ENCODE measurements at regions not wholly inside any gene's neighbourhood (a gene's known extent, or its start where the extent isn't known, plus 50 kb on each side); places are given as distances from the start of the nearest gene placed in this dataset.

DNA sequence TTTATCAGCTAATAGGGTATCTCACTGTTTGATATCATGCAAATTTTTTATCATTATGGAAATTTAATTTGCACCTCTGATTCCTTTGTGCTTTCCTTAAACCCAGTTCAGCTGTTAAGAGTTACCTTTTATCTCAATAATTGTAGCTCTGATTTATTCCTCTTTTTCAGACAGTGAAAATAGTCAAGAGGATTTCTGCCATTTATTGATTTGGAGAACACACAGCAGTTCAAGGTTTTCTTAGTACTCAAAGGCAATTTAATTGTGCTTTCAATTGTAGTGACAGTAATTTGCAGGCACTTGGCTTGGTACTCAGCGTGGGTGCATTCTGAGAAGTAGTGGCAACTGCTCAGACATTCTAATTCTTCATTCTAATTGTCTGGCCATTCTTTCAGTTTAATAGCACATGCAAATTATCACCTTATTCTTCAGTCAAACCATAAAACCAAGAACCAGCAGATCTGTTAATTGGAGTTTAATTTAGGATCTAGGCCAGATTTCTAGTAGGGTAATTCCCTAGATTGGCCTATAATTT, 709.3 kb downstream of the RPS29 start:
- DNase-seq (ENCODE audit: low read depth in 2 of 2) = no peak

DNA sequence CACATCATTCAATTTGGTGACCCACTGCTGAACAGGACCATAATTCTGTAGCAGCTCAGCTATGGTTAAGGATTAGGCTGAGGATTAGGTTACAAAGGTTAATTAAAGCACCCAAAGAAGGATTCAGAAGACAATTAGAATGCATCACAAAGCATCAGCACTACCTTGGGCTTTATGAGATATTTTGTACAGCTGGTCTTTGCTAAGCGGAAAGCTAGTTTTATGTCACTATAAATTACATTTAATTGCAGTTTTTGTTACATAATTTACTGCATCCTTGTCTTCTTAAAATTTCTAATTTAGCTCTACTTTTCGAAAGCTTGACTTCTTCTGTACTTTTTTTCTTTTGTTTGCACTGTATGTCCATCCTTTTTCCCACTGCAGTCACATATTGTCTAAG, 711.5 kb downstream of the RPS29 start:
- no peak for DNase-seq (ENCODE audit: low read depth in 2 of 2)

DNA sequence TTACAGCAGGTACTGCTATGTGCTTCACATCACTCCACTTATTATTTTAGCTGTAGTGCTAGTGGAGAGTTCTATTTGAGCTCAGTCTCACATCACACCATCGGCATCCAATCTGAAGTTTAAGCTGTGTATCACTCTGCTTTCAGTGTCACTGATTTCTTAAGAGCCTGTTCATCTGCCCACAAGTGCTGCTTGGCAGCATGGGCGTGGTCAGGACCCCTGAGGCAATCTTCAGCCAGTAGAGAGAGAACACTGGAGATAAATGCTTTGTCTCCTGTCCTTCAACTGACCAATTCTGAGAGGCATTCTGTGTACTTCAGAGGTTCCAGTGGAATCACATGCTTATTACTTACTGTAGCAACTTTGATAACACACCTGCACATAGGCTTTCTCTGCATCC, 728.8 kb downstream of the RPS29 start:
- DNase-seq (ENCODE audit: low read depth in 2 of 2) = no peak

DNA sequence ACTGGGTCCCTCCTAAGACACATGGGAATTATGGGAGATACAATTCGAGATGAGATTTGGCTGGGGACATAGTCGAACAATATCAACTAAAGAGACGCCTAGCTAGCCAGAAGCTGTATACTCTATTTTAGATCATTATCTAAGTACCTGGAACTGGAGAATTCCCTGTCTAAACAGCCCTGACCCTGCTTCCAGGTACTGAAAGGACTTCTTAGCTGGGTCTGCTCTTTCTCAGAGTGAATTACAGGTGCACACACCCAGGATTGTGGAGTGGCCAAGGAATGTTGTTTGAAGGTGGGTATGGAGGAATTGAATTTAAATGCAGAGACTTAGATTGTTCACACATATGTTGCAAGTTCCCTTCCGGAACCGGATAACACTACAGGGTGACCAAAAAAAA, 733.0 kb downstream of the RPS29 start:
- no peak for DNase-seq (ENCODE audit: low read depth in 2 of 2)

DNA sequence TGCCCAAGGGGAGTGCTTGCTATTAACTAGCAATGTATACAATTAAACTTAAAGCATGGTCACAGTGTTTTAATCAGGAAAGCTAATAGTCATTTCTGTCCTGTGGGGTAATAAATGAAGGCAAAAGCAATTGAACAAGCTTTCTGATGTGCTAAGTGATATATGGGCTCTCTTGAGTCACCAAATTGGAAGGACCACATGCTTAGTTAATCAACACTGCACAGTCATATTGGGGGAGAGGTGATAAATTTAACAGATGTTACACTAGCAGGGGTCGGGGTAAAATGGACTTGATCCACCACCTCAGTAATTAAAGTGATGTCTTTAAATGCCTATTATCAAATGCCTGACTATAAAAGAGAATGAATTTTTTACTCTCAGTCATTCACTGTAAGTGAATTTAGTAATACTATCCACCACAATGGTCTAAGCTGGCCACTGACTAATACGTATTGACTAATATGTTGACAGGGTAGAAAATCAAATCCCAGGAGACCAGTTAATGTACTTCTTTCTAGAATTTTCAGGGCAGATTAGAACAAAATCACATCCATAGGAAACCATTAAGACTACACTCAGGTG, 736.3 kb downstream of the RPS29 start:
- no peak for DNase-seq (ENCODE audit: low read depth in 2 of 2)

DNA sequence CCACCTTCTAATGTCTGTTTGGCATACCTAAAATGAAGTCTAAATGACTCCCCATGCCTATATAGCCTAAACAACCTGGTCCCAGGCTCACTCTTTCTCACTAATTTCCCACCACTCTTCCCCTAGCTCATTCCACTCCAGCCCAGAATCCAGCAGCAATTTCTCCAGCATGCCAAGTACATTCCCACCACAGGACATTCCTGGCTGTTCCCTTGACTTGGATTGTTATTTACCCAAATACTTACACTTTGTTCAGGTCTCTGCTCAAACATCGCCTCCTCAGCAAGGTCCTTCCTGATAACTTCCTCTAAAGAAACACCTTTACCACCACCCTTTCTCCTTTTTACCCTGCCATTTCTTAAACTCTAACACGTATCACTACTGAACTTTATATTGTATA, 743.4 kb downstream of the RPS29 start:
- DNase-seq (ENCODE audit: low read depth in 2 of 2) = no peak

DNA sequence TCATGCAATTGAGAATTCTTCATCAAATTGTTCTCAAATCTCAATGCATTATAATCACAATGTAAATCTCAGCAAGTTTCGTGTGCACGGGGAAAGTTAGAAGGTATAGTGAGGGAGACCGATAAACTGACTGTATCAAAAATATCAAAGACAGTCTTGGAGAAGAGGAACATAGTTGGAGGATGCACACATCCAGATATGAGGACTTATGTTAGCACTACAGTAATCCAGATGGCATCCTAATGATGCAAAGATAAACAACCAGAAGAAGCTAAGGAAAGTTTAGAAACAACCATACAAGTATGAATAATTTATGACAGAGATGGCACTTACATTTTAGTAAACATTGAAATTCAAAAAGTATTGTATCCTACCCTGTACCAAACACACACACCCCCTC, 760.1 kb downstream of the RPS29 start:
- no peak for DNase-seq (ENCODE audit: low read depth in 2 of 2)

DNA sequence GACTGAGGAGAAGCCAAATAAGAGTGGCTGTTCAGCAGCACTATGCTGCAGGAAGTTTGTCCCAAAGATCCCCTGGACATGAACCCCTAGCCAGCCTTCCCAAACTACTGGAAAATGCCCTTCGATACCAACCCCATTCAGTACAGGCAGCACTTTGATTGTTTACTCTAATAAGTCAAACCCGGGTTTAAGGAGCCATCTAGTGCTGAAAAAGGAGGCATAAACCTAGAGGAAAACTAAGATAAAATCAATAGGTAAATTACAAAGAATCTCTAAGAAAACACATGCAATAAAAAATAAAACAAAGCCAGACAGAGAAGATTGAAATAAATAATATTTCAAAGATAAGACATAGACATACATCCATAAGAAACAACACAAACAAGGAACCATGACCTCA, 771.6 kb downstream of the RPS29 start:
- DNase-seq (ENCODE audit: low read depth in 2 of 2) = no peak

DNA sequence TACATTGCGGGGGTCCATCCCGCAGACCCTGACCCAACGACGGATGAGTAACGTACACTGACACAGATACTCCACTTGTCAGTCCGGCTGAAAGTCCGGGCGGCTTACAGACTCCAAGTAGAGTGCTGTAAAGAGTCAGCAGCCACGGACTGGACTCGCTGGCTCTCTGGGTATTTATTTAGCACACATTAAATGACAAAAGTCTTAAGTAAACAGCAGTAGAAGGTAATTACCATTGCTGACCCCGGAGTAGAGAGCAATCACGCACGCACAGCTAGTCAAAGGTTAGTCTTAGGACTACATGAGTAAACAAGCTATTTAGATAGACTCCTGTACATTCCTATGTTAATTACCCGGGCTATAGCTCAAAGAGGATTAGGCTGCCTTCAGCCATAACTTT, 780.9 kb downstream of the RPS29 start:
- DNase-seq (ENCODE audit: low read depth in 2 of 2) = no peak

DNA sequence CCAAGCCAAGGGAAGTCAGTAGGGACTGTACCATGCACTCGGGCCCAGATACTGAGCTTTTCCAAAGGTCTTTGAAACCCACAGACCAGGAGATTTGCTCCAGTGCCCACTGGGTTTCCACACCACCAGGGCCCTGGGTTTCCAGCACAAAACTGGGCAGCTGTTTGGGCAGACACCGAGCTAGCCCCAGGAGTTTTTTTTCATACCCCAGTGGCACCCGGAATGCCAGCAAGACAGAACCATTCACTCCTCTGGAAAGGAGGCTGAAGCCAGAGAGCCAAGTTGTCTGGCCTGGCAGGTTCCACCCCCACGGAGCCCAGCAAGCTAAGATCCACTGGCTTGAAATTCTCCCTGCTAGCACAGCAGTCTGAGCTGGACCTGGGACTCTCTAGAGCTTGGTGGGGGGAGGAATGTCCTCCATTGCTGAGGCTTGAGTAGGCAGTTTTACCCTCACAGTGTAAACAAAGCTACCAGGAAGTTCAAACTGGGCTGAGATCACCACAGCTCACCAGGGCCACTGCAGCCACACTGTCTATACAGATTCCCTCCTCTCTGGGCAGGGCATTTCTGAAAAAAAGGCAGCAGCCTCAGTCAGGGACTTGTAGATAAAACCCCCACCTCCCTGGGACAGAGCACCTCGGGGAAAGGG, 793.7 kb downstream of the RPS29 start:
- DNase-seq (ENCODE audit: low read depth in 2 of 2) = no peak

DNA sequence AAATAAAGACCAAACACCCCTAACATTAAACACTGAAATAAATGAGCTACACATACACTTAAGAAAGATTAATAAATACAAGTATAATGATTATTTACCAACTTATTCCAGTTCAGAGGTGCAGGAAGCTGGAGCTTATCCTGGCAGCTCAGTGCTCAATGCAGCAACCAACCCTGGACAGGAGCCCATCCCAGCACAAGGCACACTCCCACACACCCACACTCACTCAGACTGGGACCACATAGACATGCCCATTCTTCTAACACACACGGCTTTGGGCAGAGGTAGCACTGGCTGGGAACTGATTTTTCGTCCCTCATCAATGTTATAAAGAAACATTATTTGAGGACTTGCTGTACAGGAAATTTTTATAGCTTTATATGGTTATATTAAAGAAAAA, 797.4 kb downstream of the RPS29 start:
- DNase-seq (ENCODE audit: low read depth in 2 of 2) = no peak

DNA sequence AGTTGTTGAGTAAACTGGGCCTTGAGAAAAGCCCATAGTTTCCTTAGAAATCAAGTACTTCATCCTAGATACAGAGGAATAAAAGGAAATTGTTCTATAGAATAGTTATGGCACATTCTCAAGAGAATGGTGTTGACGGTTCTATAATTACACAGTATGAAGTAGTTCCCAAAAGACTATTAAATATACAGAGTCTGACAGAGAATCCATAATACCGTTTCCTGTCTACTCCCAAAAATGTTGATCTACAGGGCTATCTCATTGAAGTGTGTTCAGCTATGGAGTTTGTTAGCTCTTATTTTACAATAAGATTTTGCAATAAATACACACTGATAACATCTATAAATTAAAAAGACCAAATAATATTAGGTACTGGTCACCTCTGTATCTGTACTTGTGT, 799.7 kb downstream of the RPS29 start:
- DNase-seq (ENCODE audit: low read depth in 2 of 2) = no peak

DNA sequence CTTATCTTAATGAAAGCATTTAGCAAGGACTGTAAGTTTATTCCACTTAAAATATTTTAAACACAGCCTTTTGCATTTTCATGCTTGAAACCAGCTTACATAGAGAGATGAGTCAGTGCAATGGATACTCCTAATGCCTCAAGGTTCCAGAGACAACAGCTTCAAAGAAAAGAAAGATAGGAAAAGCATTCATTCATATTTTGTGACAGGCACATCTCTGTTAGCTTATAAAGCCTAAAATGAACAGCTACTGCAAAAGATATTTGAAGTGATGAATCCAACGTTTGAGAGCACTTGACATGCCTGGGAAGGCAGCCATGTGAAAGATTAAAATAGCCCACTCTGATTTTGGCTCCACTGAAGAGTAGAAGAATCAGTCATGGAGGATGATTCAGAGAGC, 814.5 kb downstream of the RPS29 start:
- DNase-seq (ENCODE audit: low read depth in 2 of 2) = no peak

DNA sequence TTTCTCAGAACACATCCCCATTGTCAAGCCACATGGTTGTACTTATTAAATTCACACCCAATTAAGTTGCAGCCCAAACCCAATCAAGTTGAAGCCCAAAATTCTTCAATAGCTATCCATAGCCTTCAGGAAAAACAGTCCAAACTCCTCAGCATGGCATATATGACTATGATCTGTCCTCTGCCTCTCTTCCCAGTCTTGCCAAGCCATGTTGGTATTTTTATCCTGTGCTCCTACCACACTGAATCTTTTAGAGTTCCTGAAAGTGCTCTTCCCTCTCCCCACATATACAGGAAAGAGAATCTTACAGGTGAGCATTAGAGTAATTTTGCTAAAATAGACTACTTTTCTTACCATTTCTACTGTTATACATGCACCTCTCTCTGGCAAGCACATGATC, 834.9 kb downstream of the RPS29 start:
- no peak for DNase-seq (ENCODE audit: low read depth in 2 of 2)

DNA sequence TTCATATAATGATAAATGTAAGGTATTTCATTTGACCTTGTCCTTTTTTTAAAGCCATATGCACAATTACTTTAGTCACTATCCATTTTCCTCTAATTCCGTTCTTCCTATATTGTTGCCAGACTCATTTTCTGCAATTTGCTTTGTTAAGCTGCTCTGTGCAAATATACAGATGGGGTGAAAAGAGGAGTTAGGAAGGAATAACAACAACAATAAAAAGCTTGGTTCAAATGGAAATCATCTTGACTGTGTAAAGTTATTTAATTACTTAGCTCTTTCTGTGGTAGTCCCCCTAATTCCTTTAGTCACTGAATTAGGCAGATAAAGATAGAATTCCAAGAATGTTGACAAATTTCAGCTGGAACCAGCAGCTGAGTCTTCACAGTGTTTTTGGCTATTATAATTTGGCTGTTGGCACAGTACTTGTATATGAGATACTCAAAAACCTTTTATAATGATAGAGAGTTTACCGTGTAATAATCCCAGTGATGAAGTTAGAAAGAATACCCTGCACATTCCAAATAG, 838.0 kb downstream of the RPS29 start:
- DNase-seq (ENCODE audit: low read depth in 2 of 2) = no peak

DNA sequence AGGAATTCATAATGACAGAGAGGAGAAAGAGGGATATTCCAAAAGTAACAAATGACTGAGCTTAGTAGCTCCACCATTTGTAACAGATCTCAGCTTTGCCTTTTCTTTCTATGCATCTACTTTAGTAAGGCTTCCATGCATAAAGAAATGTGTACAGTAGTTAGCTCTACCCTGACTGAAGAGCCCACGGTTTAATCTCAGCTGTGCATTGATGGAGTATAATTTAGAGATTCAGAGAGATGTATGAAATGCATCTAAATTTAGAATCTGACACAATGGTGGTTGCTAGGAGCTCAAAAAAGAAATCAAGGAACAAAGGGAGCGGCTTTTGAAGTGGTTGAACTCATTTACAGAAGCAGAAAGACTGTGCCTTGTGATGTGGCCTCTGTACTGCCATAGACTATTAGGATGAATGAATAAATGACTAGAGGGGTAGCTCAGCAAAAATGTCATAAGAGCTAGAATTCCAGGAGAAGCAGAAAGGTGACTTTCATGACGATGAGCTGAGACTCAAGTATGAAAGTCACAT, 838.6 kb downstream of the RPS29 start:
- DNase-seq (ENCODE audit: low read depth in 2 of 2) = no peak

DNA sequence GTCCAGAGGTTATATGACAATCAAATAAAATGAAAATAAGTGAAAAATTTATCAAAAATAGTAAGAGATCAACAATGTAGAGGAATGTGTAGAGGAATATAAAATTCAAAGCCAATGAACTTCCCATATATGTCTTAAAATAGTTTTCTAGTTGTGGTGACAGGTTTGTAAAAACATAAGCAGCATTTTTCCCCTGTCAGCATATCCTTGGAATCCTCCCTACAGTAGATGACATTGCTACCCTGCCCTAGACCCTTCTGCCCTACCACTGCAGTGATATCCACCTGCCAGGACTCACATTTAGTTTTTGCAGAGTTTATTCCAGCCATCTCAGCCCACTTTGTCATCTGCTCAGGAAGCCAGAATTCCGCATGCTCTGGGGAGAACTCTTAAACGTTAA, 842.0 kb downstream of the RPS29 start:
- no peak for DNase-seq (ENCODE audit: low read depth in 2 of 2)

DNA sequence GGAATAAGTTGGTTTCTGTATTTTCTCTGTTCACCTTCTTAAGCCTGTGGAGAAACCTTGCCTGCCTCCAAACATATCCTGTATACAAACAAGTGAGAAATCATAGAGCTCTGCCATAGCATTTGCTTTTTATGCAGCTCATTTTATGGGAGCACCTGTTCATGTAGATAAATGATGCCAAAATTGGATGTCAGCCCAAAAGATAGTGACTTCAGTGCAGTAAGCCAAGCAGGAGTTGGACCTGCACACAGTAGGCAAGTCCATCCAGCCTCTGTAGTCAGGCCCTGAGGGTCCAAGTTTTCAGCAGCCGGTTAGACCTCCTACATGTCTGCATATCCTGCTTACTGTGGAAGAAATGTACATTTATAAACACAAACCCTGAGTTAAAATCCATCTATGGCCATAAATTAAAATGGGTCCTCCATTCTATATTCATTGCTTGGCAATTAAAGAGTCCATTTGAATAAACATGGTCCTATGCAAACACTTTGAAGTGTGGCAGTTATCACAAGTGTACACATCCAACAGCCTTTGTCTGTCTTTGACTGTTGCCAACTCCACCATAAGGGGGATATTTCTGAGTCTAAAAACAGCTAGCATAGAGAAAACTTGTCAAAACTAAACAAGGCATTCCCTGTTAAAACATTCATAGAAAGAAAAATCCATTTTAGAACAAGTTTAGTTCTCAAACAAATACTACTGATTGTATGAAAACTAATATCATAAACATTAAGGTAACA, 847.8 kb downstream of the RPS29 start:
- no peak for DNase-seq (ENCODE audit: low read depth in 2 of 2)

DNA sequence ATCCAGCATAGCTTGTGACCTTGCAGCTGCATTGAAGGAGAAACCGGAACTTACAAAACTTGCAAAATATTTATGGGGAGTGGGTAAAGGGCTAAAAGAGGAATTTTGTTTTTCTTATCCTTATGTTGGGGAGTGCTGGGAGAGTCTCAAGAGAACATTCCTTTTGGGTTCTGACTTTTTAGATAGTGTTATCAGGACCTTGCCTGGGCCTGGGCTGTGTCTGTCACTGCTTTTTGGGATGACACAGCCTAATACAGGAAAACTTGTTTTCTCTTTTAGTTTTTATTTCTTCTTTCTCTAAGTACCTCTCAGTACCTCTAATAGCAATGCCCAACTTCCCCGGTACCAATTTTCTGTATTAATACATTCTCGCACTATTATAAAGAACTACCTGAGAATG, 850.6 kb downstream of the RPS29 start:
- no peak for DNase-seq (ENCODE audit: low read depth in 2 of 2)

DNA sequence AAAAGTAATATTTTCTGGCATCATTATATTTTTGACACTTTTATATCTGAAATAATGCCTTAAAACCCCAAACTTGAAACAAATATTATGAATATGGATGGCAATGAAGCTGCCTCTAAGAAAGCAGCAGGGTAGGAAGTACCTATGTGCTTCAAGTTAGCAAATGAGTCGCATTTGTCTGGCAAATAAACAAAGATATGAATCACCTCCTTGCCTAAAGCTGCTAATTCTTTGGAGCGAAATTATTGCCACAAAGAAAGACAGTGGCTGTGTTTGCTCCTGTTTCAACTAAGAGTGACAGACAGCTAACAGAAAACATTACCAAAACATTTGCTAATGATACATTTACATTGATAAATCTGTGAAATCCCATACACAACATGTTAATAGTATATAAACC, 854.9 kb downstream of the RPS29 start:
- DNase-seq (ENCODE audit: low read depth in 2 of 2) = no peak

DNA sequence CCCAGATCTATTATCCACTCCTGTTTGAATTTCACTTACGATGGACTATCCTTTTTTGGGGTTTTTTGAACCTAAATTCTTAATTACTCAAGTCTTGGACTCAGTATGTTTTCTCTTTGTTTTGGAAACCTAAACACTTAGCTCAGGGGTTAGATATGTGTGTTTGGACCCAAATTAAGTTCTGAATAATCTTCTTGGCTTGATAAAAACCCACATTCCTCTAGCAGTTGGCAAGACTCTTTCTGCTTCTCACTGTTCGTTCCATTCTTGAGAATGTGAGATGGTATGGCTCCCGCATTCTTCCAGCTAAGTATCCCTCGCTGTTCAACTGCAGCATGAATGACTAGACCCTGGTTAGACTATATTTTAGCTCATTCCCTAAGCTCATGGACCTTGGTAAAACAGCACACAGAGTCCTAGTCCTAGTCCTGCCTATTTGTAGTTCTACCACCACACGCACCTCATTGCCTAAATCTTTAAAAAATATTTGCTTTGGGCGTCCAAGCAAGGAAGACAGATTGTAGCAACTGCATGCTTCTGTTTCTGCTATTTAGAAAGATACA, 860.0 kb downstream of the RPS29 start:
- no peak for DNase-seq (ENCODE audit: low read depth in 2 of 2)

DNA sequence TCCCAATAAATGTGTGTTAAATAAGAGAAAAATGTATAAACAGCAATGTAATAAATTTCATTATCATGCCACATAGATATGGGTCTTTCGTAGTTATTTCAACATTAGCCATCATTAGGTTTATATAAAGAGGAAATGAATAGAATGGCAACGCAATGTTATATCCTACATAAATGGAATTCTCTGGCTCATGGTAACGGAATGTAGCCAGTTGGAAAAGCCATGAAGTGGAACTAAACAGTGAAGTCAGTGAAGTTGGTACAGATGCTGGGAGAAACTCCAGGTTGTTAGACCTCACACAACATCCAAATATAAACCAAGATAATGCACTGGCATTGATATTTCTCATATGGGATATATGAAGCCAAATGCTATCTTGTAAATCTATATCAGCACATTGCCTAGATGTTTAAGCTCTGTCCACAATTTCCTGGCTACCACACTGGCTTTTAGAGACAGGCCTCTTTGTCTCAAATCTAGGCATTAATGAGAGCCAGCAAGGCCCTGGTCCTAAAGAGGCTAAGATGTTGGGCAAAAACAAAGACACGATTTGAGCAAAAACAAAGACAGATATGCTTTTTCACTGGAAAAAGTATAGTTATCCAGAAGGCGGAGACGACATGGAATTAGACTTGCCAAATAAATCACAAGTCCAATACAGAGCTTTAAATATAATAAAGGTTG, 861.0 kb downstream of the RPS29 start:
- DNase-seq (ENCODE audit: low read depth in 2 of 2) = no peak

All from stimulated activated CD4-positive, alpha-beta T cell treated with anti-CD3 and anti-CD28 coated beads, Interleukin-1b, Interleukin-23, amount 100 ng/mL, for 4 hours (primary cell).